Cardiac fibroblast (primary cell): ENCODE measurements at regions not wholly inside any gene's neighbourhood (a gene's known extent, or its start where the extent isn't known, plus 50 kb on each side); places are given as distances from the start of the nearest gene placed in this dataset.
A peak's percentile ranks its signal among the peaks of the same experiment; 100 is the strongest.

Source experiments
- DNase-seq, 2 donors: peaks; one replicate each; pipeline versions ENCODE4 v3.0.0 to v3.0.0-alpha.2; 2010; ENCODE audit warnings: low read depth in 2 of 2
- H3K4me3 ChIP-seq, 2 donors: replicated peaks in 1 of 2; 1 replicate in 1 of 2; 2 replicates in 1 of 2; pipeline ENCODE4 v1.5.1; 2011; ENCODE audit warnings: low read depth in 2 of 2, low read length in 2 of 2, mild to moderate bottlenecking in 2 of 2, moderate library complexity in 1 of 2
- TF ChIP-seq, protein P1 (sequence below): IDR thresholded peaks from one replicate; pipeline ENCODE4 v1.5.1; 2011; ENCODE audit warnings: low read depth, mild to moderate bottlenecking, low read length, inconsistent platforms

DNA sequence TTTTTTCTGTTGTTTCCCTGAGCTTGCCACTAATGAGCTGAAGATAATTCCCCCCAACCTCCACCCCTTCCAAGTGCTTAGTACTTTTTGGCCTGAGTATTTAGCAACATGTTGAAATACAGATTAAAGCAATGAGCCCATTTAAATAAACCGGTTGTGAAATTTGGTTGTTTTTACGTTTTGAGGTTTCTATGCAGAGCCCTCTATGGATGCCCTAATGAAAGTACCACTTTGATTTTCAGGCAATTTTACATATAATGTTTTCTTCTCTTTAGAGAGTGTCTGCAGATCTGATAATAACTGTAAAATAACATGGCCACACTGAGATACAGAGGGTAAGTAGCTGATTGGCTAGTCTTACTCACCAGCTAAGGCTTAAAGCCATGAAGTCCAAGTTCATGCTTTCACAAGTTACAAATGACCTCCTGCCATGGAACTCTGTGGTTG lies 139.4 kb upstream of the SLC7A14 start:
- DNase-seq: peak; percentile 63 to 73
- TF ChIP-seq, protein P1, sequence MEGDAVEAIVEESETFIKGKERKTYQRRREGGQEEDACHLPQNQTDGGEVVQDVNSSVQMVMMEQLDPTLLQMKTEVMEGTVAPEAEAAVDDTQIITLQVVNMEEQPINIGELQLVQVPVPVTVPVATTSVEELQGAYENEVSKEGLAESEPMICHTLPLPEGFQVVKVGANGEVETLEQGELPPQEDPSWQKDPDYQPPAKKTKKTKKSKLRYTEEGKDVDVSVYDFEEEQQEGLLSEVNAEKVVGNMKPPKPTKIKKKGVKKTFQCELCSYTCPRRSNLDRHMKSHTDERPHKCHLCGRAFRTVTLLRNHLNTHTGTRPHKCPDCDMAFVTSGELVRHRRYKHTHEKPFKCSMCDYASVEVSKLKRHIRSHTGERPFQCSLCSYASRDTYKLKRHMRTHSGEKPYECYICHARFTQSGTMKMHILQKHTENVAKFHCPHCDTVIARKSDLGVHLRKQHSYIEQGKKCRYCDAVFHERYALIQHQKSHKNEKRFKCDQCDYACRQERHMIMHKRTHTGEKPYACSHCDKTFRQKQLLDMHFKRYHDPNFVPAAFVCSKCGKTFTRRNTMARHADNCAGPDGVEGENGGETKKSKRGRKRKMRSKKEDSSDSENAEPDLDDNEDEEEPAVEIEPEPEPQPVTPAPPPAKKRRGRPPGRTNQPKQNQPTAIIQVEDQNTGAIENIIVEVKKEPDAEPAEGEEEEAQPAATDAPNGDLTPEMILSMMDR: peak; percentile 6
- no peak overlapping the region for H3K4me3 ChIP-seq

DNA sequence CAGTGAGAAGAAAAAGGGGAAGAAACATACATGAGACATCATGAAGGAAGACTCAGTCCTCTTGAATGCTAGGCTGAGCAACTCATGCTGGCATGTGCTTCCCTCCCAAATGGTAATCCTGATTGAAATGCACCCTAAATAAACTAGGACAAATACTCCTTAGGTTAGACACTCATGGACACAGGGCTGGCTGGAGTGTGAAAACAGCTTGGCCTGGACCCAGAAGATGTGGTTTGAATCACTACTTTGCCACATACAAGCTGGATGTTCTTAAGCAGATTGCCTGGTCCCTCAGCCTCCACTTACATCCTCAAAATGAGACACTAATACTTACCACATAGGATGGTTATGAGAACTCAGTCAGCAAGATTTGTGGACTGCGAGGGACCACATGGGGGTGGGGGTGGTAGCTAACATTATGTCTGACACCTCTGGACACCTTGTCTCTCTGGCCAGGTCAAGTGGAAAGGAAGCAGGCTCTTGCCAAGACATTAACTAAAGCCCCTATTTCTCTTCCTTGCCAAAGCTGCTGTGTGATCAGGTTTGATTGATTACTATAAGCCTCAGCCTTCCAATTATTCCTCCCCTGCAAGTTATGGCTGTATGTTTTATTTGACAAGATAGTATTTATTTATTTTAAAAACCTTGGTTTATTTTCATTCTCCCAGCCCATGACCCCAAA lies 138.9 kb upstream of the SLC7A14 start:
- H3K4me3 ChIP-seq: no peak overlapping the region
- TF ChIP-seq, protein P1: no peak
- DNase-seq: peak; percentile 77 to 93

DNA sequence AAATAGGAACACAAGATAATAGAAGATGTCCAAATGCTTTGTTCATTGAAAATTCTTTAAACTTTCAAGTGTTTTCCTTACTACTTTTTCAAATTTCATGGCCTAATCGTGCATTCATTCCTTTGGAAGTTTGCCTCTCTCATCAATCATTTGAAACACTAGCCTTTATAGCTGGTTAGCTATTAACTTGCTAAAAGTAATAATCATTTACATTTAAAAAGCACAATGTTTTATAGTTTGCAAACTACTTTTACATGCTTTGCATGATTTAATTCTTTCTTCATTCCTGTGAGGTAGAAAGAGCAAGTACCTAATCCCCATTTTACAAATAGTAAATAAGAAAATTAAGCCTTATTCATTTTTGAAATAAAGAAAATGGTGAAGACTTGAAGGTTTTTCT lies 137.4 kb upstream of the SLC7A14 start:
- TF ChIP-seq, protein P1: no peak
- no peak for DNase-seq
- no peak overlapping the region for H3K4me3 ChIP-seq

DNA sequence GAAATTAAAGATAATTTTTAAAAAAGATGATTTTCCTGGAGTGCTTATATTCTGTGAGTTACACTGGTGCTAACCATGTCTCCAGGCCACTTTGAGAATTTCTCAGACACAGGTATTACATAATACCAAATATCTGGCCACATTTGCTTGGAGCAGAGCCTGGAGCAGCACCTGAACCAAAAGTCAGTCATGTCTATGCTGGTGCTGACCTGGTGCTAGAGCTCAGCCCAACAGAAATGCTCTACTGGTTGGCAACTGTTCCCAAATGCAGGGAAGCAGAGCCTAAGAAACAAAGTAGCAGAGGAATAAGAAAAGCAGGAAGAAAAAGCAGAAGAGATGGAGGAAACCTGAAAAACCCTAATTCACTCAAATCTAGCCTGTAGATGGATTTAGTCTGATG lies 135.7 kb upstream of the SLC7A14 start:
- no peak for DNase-seq
- TF ChIP-seq, protein P1: no peak

DNA sequence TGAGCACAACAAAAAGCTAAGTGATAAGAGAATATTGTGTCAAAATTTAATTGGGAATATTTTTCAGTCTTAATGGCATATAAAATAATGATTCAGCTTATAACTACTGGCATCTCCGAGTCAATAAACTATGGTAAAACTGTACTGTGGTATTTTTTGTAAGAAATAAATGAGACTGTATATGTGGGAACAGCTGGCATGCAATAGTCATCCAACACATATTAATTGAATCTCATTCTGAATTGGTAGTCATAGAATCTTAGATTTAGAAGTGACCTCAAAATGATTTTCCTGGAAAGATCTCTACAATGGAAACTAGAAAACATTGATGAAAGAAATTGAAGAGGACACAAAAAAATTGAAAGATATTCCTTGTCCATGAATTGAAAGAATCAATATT lies 133.4 kb upstream of the SLC7A14 start:
- no peak for DNase-seq
- TF ChIP-seq, protein P1: no peak
- no peak overlapping the region for H3K4me3 ChIP-seq

More for the DNA sequence above, 135.7 kb upstream of the SLC7A14 start:
- H3K4me3 ChIP-seq: no peak overlapping the region

DNA sequence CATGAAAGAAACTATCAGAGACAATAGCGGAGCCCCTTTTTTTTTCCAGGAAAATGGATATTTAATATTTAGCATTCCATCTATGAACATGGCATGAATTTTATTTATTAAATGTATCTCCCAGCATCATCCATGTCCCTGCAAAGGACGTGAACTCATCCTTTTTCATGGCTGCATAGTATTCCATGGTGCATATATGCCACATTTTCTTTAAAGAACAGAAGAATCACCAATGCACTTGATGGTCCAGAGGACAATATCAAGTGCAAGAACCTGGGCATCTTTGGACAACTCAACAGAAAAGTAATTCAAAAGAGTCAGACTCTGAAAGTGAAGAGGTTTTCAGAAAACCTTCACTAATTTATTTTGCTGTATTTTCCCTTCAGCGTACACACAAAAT lies 133.0 kb upstream of the SLC7A14 start:
- TF ChIP-seq, protein P1: no peak
- DNase-seq: no peak
- H3K4me3 ChIP-seq: no peak overlapping the region
